Amniotic stem cell (primary cell): ENCODE measurements at regions not wholly inside any gene's neighbourhood (a gene's known extent, or its start where the extent isn't known, plus 50 kb on each side); places are given as distances from the start of the nearest gene placed in this dataset.

Experiments used
- DNase-seq: peaks from one replicate; lab custom pipeline; 2025; lab: John Stamatoyannopoulos, UW

DNA sequence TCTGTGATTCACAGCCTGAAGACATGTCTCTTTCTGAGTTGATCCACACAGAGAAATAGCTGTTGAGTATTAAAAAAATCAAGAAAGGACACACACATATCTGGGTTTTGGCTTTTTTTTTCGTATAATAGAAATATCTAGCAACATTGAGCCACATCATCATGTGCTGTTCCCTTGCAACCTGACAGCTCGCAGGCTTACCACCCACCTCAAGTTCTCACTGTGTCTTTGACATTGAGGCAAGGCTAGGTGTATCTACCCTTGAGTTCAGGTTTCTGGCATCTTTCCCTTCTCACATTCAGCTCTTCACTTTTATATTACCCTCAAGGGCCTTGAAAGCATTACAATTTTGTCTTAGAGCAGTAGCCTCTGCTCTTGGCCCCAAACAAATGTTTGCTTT, 490.3 kb upstream of the KIRREL3 start:
- no peak for DNase-seq

- no peak for DNase-seq
These were observed 485.0 kb upstream of the KIRREL3 start for GRCh38 chr11:127485541-127485940.

DNA sequence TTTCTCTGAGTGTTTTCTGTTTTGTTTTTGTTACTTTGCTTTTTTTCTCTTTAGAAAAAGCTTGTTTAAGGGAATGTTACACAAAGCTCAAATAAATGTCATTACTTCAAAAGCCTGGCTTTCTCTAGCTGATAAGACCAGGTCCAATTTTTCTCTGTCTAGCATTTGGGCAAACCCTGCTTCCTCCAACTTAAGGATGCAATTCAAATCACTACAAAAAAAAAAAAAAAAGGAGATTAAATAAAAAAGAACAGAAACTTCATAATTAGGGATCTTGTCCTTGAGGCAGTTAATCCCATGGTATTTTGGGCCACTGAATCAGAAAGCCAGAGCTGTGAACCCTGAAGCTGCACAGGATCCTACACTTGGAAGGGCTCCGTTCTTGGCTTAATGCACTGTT, 480.8 kb upstream of the KIRREL3 start:
- no peak for DNase-seq

DNA sequence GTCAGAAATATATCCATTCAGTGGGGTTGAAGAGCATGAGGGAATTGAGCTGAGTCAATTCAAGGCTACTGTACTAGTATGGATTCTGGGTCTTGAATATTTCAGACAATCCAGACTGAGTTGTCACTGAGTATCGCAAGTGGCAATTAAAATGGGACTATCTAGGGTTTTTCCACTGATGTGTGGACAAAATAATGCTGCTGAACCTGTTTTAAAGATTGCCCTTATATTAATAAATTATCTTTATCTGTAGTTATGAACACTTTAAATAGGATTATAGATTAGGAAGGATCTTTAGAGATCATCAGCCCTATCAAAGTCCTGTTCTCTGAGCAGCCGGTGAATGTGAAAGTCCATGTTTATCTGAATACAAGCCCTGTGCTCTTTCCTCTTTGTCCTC, 478.3 kb upstream of the KIRREL3 start:
- no peak for DNase-seq

DNA sequence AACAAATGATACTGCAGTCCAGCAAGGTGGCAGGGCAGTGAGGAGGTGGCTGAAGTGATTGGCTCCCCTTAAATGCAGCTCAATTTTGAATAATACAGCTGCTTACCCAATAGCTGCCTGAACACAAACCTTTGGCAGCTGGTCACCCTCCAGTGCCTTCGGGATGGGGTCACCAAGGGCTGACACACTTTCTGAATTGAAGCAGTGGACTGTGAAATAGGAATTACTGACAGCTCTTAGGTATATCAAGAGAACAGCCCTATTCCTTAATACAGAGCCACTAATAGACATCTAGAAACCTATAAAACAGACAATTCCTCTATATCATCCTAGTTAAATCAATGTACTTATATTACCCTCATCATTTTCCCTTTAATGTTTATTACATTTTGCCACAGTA, 474.2 kb upstream of the KIRREL3 start:
- DNase-seq, result no peak

DNA sequence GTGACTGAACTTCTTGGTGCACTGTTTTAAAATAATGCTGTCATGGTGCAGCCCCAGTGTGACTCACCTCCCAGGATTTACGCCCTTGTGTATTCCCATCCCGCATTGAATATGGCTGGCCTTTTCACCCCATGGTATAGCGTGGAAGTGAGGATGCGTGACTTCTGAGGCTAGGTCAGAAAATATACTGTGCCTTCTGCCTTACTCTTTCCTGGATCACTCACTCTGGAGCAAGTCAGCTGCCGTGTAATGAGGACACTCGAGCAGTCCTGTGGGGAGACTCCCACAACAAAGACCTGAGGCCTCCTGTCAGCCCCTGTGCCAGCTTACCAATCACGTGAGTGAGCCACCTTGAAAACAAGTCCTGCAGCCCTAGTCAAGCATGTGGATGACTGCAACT, 471.9 kb upstream of the KIRREL3 start:
- DNase-seq, result no peak

- no peak for DNase-seq
These were observed 471.1 kb upstream of the KIRREL3 start for GRCh38 chr11:127471662-127472061.

- DNase-seq, result no peak
These were observed 469.8 kb upstream of the KIRREL3 start for GRCh38 chr11:127470306-127470884.

DNA sequence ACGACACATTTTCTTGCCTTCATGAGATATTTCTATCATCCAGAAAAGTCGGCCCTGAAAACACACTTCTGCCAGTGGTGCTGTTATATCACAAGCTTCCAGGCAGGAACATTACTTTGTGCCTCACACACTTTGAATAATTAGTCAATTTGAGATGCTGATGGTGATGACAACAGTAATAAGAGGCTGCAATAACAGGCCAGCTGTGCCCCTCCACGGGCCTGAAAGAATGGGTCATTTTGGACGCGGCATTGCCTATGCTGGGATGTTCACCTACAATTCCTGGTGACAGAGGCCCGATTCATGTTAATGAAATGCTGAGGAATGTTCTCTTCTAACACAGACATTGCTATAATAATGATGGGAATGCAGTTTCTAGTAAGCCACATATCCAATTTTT, 463.8 kb upstream of the KIRREL3 start:
- no peak for DNase-seq

DNA sequence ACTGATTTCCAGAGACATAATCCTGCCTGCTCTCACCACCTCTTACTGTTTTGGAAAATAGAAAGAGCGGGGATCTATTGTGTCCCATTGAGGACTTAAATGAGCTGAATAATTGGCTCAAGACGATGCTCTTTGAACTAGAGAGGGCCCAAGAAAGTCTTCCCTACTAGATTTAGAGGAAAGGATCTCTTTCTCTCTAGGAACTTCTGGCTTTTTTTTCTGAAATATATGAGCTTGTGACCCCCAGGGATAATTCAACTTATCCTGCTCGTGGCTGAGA, 461.4 kb upstream of the KIRREL3 start:
- no peak for DNase-seq

DNA sequence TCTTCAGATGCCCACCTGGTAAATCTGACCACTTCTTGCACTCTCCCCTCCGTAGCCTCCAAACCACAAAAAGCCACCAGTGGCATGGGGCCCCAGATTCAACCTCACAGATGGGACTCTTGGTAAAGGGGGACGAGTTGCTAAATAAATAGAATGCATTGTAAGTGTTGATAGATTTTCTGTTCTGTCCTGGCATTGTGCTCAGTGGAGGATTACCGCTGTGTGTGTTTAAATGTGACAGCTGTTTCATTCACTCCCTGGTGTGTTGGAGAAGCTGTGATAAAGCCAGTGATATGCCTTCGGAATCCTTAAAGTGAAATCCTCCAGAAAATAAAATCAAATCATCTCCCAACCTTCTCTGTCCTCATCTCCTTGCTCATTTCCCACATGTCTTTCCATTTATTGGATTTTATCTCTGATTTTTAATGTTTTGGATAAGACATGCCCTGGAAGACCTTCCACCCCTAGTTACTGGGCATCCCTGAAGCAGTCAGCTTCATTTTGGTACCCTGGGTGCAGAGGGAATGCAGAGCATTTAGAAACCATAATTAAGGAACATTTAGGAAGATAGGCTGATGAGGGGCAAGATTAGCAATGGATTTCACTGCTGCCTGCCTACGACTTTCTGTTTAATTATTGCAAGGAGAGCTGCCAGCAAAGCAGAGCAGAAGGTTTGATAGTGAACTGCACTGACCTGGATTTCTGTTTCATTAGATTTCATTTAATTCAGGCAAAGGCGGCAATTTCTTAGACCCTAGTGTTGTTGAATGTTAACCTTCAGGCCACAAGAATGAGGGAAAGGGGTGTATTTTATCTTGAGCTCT, 460.9 kb upstream of the KIRREL3 start:
- DNase-seq, result no peak

- DNase-seq, result no peak
These were observed 458.0 kb upstream of the KIRREL3 start for GRCh38 chr11:127458561-127458960.

GRCh38 chr11:127454856-127455255, 454.3 kb upstream of the KIRREL3 start:
- no peak for DNase-seq

DNA sequence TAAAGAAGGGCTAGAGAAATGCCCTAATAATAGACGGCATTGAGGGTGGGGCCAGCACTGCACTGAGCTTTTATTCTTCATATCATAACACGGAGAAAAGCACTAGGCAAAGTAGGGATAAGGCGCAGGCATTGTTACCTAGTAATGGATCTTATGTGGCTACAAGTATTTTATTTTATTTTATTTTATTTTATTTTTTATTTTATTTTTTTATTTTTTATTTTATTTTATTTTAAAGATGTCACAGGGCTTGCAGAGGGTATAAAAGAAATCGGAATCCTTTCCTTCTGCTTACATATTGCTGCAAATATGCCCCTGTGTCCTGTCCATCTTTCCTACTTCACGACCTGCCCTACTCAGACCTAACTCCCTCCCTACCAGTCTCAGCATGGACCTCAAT, 452.0 kb upstream of the KIRREL3 start:
- DNase-seq, result no peak

DNA sequence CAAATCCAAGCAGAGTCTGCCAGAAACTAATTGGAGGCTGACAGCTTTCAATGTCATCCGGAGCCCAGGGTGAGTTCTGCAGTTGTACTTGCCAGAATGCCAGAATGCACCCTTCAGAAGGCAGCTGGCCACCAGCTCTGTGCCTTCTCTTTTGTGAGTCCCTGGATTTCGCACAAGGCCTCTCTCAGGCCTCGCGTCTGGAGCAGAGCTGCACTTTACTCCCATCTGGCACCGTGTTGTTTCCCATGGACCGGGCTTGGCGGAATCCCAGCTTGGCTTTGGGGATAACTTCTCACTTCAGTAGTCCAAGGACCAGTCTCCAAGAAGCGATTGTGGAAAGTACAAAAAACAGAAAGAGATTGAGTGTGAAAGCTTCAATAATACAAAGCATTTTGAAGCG, 451.3 kb upstream of the KIRREL3 start:
- no peak for DNase-seq

- no peak for DNase-seq
These were observed 447.5 kb upstream of the KIRREL3 start for GRCh38 chr11:127448101-127448500.

DNA sequence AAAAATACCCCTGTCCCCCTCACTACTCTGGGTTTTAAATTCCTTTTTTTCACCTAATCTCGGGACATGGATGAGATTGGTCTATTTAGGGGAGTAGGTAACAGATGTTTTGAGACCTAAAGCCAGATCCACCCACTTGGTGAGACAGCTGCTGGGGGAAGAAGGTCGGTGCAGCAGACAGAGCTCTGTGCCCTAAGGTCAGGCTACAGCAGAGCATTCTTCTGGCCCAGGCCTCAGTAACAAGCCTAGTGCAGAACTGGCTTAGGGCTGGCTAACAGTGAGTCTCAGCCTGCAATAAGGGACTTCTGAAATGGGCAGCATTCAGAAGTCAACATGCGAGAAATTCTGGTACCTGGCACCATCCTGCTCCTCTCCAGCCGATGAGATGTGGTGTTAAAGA, 444.9 kb upstream of the KIRREL3 start:
- no peak for DNase-seq

- DNase-seq, result no peak
These were observed 442.7 kb upstream of the KIRREL3 start for GRCh38 chr11:127443297-127443696.

GRCh38 chr11:127440616-127441015, 440.0 kb upstream of the KIRREL3 start:
- DNase-seq, result no peak

DNA sequence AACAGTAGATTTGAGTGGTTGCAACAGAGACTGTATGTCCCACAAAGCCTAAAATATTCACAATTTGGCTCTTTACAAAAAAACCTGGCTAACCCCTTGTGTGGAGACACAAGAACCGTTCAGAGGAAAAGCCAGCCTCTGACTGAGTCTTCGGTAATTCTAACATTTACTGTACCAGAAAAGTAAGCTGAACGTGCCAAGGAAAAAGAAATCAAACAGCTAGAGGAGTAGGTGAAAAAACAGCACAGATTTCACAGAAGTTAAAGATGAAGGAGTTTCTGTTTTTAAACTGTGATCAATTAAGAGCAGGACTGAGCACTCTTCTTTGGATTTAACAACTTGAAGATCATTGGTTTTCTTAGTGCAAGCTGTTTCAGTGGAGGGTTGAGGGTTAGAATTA, 424.7 kb upstream of the KIRREL3 start:
- no peak for DNase-seq

- DNase-seq, result no peak
These were observed 424.1 kb upstream of the KIRREL3 start for GRCh38 chr11:127424661-127425060.

DNA sequence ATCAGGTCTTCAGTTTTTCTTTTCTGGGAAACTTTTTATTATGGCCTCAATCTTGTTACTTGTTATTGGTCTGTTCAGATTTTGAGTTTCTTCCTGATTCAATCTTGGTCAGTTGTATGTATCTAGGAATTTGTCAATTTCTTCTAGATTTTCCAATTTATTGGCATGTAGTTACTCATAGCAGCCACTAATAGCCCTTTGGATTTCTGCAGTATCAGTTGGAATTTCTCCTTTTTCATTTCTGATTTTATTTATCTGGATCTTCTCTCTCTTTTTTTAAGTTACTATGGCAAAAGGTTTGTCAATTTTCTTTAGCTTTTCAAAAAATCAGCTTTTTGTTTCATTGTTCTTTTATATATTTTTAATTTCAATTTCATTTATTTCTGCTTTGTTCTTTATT, 419.6 kb upstream of the KIRREL3 start:
- no peak for DNase-seq

GRCh38 chr11:127412722-127413380, 412.3 kb upstream of the KIRREL3 start:
- DNase-seq, result no peak

GRCh38 chr11:127412234-127412633, 411.7 kb upstream of the KIRREL3 start:
- no peak for DNase-seq
